Adrenal gland (tissue), 5 donors: ENCODE measurements at regions not wholly inside any gene's neighbourhood (a gene's known extent, or its start where the extent isn't known, plus 50 kb on each side); places are given as distances from the start of the nearest gene placed in this dataset.

Source experiments
- CTCF ChIP-seq, 6 experiments: fragments of 450-650 bp in 4 of 6; fragments of 200-600 bp in 2 of 6; sonication (generic) in 1 of 6; IDR thresholded peaks; 1 replicate in 5 of 6; 2 replicates in 1 of 6; pipeline versions ENCODE4 v1.5.1 to v1.8.0; 2016 to 2021; ENCODE audit warnings: antibody characterized with exemption in 6 of 6, mild to moderate bottlenecking in 2 of 6, moderate library complexity in 1 of 6
- POLR2A ChIP-seq, 2 donors: fragments of 450-650 bp; IDR thresholded peaks; one replicate each; pipeline ENCODE4 v1.6.1; 2017; ENCODE audit warnings: antibody characterized with exemption in 2 of 2, mild to moderate bottlenecking in 2 of 2, moderate library complexity in 1 of 2
- donor health status: DM: no; HTN: no; CAD: no.

GRCh38 chr13:53405616-53406015, 377.0 kb downstream of the OLFM4 start:
- TF ChIP-seq CTCF (IDR thresholded peaks at IDR 0.05), result no peak
- no peak for TF ChIP-seq POLR2A (IDR thresholded peaks at IDR 0.05)
